GM18502 (cell line): ENCODE measurements at regions not wholly inside any gene's neighbourhood (a gene's known extent, or its start where the extent isn't known, plus 50 kb on each side); places are given as distances from the start of the nearest gene placed in this dataset.
"Not testable (repeated sequence)": the region's sequence is repeated elsewhere in the genome, so short reads cannot be mapped to it uniquely, and the experiment has no call there.

Source experiments
- ATAC-seq: cut with Tn5 transposase; IDR thresholded peaks from one replicate; pipeline ENCODE4 v1.9.1; 2021; ENCODE audit warnings: mild to moderate bottlenecking; ENCODE audit not compliant: unreplicated experiment, poor library complexity

DNA sequence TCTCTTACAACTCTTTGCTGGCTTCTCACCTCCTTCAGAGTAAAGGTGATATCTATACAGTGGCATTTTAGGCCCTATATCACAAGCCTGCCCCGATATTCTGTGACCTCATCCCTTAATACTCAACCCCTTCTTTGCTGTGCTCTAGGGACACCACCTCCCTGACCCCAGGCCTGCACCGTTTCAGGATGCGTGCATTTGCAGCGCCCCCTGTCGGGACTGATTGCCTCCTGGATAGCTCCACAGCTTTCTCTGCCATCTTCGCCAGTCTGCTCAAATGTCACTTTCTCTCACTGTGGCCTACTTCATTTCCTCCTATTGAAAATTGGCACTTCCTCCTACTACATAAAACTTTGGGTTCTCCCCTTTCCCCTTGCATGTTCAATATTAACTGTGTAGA lies 289.6 kb downstream of the SOCS6 start:
- ATAC-seq, result no peak

DNA sequence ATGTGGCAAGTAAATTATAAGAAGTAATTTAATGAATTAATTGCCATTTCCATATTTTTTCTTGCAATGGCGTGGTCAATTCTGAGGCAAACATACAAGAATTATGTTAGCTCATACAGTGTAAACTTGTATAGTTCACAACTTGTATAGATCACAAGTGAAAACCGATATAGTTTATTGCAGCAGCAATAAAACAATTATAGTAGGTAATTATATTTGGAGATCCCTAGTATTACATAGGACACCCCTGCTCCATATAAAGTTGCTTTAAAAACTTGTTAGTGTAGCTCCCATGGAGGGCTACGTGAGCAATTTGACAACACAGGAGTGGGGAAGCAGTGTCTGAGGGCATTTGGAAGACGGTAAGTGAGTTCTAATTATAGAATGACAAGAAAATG lies 288.2 kb downstream of the SOCS6 start:
- ATAC-seq, result no peak

DNA sequence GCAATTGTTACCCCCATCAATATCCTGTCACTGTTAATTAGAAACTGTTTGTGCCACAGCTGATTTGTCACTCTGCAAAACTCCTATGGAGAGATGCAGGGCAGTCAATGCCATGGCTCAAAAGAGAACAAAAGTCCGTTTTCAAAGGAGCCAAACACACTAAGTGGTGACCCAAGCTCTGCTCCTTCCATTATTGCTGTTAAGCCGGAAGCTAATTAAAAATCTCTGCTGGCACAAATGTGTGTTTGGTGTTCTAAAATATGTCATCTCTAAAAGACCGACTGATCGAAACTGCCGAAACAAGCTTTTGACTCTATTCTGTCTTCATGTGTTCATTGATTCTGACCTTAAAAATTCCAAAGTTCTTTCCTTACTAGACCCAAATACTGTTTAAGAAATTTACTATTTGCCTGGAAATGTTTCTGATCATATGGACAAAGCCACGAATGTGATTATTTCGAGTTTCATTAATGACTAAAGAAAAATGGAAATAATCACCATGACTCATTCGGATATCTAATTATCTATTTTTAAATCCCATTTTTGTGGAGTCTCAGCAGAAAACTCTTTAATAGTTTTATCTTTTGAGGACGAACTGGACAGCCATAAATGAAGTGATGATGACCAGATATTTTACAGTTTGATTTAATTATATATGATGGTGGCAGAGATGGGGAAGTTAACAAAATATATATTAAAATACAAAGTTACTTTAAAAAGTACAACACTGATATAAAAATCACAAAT lies 287.6 kb downstream of the SOCS6 start:
- no peak for ATAC-seq

DNA sequence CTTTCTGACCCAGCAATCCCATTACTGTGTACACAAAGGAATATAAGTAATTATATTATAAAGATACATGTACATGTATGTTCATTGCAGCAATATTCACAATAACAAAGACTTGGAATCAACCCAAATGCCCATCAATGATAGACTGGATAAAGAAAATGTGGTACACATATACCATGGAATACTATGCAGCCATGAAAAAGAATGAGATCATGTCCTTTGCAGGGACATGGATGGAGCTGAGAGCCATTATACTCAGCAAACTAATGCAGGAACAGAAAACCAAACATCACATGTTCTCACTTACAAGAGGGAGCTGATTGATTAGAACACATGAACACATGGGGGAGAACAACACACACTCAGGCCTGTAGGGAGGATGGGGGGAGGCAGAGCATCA lies 286.1 kb downstream of the SOCS6 start:
- not testable (repeated sequence) for ATAC-seq

DNA sequence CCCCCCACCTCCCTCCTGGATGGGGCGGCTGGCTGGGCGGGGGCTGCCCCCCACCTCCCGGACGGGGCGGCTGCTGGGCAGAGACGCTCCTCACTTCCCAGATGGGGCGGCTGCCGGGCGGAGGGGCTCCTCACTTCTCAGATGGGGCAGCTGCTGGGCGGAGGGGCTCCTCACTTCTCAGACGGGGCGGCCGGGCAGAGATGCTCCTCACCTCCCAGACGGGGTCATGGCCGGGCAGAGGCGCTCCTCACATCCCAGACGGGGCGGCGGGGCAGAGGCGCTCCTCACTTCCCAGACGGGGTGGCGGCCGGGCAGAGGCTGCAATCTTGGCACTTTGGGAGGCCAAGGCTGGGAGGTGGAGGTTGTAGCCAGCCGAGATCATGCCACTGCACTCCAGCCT lies 280.8 kb downstream of the SOCS6 start:
- ATAC-seq, result not testable (repeated sequence)

DNA sequence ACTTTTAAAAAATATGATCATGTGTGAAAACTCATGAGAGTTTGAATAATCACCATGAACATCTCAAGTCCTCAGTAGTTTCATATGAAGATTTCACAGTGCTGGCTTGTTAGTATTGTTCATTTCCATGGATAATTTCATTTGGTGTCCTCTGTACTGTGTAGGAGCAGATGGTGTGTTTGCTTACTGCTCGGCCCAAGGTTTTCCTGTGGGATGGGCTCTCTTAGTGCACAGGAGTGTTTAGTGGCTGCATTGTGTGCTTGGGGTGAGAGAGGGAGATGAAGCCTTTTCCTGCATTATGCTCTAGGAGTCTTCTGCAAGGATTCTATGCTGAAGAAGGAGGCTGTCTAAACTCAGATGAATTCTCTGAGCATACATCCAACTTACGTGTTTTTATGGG lies 270.6 kb downstream of the SOCS6 start:
- ATAC-seq, result no peak

DNA sequence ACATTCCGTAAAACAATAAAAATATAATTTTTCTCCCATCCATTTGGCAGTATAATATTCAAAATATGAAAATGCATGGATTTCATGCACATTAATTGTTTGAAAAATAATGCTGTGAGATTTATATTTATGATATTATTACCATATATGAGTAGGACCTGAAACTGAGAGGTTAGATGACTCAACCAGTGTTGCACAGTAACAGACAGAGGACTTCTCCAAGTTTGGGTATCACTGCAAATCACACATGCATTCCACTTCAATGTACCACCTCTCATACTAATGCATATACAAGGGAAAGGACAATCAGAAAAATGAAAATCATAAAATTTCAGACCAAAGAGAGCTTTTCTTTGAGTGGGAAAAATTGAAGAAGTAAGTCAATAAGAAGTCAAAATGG lies 269.5 kb downstream of the SOCS6 start:
- ATAC-seq, result no peak

DNA sequence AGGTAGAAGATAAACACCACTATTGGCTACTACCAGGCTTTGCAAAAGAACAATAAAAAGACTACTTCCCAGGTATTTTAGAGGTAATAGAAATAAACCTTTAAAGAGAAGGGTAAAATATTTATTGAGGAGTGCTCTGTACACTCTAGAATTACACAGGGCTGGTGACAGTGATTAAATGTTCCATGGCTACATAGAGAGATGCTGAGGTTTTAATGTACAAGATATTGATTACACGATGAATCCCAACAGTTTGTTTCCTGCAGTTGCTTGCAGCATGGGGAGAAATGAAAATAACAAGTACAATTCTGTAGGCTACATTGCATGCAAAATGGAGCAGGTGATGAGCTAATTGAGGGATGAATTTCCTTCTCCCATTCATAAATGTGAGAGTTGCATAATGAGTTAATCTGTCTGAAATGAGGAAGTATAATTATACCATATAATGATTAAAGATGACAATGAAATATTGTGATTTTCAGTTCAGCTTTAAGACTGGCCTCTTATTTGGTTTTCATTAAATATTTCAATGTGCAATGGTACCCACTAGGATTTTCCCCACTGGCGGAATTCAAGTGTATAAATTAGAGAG lies 266.1 kb downstream of the SOCS6 start:
- no peak for ATAC-seq

DNA sequence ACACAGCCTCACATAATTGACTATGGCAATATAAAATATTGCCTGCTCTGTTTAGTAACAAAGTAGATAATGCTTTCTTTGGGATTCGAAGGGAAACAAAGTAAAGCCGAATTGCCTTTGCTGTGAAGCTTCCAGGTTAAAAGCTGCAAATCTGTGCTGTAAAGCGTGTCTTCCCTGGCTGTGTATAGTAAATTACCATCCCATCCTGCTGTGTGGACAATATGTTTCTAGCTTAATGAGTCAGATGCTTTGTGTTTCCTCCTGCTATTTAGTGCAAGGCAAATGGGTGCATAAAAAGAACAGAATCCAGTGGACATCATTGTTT lies 265.1 kb downstream of the SOCS6 start:
- no peak for ATAC-seq

DNA sequence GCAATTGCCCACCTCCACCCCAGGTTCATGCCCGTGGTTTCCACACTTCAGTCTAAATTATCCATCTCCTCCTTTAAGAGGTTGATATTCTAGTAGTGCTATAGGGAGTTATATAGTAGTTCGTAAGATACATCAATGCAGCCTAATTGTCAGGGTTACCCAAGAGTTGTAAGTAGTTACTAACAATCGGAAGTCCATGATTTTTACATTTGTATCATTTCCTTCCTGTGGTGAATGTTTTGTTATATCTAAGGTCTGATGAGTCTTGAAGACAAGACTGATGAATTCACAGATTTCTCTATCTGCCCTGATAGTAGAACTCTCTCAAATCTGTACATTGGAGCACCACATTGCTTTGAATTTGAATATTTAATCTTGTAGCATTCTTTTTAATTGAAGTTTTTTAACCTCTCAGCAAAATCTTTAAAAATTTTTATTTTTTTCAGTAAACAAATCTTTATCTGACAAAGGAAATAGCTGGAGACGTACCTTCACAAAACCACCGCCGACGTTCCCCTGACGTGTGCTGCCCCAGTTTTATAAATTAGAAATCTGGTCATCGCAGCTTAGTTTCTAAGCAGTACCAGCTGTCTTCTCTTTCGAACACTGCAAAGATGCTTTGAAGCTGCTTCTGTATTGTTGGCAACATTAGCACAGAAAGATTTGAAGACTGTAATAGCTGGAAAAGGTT lies 264.5 kb downstream of the SOCS6 start:
- no peak for ATAC-seq

DNA sequence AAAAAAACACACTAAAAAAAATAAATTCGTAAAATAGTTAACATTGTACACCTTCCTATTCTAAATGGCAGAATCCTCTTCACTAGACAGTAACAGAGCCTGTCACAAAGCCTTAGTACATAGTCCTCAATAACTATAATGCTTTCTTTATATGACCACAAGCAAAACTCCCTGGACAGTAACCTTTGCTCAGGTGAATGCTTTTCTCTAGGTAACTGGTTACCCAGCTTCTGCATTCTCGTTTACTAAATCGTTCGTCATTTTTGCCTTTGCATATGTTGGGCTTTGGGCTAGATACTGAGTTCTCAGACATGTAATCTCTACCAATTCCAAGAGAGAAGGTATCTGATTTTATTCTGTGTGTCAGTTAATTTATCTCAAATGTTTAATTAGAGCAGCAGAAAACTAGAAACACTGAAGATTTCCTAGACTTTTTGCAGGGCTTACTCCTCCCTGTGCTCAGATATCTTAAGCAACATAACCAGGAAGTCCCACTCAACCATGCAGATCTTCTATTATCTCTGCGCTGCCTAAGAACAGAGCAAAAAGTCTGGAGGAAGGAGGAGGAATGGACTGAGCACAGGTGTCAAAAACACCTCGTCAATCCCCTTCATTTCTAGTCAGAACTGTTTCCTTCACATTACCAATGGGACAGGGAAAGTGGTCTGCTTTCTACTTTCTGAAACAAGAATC lies 247.7 kb downstream of the SOCS6 start:
- ATAC-seq, result no peak

DNA sequence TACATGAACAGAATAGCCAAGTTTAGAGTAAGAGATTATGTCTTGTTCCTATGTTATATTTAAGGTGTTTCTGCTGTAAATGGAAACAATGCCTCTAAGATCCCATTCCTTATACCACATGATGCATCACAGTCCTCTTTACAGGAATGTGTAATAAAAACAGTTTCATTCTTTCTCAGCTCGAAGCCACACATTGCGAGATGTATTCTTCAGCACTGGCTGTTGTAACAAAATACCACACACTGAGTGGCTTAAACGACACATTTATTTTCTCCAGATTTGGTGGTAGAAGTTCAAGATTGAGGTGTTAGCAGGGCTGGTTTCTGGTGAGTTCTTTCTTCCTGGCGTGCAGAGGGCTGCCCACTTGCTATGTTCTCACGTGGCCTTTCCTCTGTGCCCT lies 246.2 kb downstream of the SOCS6 start:
- ATAC-seq, result no peak

DNA sequence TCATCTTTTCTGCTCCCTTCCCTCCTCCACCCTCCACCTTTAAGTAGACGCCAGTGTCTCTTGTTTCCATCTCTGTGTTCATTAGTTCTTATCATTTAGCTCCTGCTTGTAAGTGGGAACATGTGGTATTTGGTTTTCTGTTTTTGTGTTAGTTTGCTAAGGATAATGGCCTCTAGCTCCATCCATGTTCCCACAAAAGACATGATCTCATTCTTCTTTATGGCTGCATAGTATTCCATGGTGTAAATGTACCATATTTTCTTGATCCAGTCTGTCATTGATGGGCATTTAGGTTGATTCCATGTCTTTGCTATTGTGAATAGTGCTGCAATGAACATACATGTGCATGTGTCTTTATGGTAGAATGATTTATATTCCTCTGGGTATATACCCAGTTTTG lies 236.5 kb downstream of the SOCS6 start:
- ATAC-seq, result not testable (repeated sequence)

DNA sequence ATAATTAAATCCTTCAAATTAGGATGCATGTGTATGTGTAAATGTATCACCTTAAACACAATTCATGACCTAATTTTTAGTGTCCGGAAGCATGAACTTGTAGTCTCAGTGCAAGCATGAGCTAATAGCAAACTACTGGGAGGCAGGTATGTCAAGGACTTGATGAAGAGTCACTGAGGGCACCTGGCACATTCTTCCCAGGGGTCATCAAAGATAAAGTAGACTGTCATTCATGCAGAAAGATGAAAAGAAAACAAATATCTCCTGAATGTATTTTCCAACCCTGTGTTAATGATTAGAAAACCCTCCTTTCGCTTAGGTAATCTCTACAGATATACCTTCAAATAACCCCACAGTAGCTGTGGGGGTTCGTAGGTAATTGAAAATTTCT lies 234.9 kb downstream of the SOCS6 start:
- ATAC-seq, result no peak

DNA sequence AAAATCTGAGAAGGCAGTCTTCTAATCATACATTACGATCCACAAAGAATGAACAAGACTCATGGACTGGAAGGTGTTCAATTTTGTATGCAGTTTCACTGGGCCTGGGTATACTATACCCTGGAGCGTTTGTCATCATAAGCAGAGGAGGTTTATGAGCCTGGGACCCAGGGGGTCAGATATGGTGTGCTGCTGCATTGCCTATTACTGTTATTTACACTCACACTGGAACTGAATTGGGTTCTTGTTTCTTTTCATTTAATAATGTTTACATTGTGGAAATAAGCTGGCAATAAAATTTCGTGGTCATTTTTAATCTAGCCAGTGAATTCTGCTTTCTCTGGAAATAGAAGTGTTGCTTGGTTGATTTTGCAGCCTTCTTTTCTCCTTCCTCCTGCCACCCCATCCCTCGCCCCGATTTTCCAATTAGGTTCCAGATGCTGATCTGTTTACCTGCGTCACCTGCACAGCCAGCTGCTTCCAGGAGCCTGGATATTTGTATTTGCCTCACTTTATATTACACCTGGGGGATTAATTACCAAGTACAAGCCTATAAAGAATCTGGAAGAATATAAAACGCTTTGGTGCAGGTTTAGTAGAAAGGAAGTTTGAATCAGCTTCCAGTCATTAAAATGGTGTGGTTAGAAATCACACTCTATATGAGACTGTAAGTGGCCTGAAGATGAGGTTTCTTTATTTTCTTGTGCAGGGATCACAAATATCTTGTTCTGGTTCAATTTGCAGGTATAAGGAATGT lies 234.4 kb downstream of the SOCS6 start:
- no peak for ATAC-seq

DNA sequence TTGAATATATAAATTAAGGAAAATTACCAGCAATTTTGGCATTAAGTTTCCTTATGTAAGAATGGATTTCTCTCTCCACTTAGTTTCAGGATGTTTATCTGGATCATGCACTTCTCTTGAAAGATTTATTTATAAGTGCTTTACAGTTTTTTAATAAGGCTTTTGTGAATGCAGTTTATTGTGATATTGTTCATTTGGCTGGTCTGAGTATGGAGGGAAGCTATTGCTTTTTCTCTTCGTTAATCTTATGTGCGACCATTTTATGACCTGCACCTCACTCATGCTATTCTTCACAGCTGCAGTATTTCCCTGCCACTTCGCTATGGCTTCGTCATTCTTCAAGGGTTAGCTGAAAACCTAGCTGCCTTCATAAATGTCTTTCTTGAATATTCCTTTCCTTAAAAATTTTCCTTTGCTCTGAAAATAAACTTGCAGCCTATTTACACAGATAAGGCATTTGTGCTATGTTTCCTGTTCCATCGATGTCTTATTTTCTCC lies 233.4 kb downstream of the SOCS6 start:
- no peak for ATAC-seq

DNA sequence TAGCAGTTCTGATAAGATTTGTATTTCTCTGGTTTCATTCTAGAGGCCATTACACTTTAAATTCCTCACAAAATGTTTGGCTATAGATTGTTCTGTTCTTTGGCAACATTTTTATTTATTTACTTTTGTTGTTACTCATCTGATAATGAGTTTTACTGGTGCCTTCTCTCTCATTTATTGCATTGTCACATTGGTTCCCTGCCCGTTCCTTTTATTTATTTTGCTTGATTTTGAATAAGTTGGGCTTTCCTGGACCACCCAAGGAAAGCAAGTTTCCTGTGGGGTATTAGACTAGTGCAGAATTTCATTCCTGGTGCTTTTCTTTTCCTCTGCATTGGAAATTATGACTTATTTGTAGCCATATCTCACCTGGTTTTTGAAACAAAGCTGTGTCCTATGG lies 232.0 kb downstream of the SOCS6 start:
- ATAC-seq, result no peak

DNA sequence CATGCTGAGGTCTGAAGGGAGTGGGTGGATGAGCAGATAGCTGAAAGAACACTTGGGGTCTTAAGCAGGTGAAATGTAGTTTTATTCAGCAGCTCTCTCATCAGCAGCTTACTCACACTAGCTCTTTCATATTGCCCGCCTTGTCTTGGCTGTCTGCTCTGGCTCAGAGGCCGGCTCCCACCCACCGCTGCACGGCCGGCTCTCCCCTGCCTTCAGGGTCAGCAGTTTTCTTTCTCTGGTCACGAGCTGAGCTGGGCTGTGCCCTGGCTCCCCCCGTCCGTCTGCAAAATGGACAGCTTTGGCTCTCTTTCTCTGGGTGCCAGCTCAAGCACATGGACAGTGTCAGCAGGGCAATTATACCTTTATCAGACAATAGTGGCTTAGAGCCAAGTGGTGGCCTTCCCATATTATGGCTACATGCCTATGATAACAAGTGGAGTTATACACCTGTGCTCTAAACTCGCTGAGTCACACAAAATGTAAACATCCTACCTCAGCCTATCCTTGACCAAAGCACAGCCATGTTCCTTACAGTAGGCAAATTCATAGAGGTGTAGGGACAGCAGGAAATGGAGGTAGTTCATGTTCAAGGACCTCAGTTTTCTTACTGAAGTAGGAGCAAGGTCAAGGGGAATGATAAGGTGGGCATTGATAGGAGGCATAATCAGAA lies 224.8 kb downstream of the SOCS6 start:
- ATAC-seq, result no peak

DNA sequence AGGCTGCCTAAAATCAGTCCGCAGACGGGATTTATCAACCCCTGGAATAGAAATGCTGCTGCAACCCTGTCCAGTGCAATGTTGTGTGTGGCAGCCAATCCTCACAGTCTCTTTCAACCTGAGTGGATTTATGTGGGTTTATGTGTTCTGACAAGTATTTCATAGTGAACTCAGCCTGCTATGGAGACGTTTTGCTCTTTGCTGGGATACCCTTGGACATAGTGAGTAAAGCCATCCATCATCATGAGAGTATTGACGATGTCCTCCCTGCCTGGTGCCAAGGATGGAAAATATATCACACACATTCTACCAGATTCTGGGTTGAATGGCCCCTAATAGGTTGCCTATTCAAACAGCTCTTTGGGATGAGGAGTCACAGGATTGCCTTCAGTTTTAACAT lies 219.1 kb downstream of the SOCS6 start:
- ATAC-seq, result no peak

DNA sequence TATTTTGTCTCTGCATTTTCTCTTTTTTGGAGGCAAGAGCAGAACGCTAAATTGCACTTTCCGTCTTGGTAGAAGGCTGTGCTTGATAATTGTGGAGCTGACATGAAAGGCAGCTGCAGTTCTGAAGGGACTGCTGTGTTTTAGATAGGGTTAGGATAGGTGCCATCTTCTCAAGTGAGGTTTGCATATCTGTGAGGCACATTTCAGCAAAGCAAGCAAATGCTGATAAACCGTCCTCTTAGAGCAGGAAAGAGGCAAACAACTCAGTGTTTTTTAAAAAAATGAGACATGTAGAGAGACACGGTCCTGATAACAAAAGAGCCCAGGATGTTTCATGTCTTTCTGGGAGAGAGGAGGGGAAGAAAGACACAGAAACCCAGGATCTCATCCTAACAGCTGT lies 217.7 kb downstream of the SOCS6 start:
- no peak for ATAC-seq
